Colonic mucosa (tissue), 4 donors: ENCODE measurements at regions not wholly inside any gene's neighbourhood (a gene's known extent, or its start where the extent isn't known, plus 50 kb on each side); places are given as distances from the start of the nearest gene placed in this dataset.

Experiments
- DNase-seq: peaks from one replicate; pipeline ENCODE4 v3.0.0-alpha.2; 2020
- H3K27ac ChIP-seq: fragments of 200-600 bp; one replicate; pipeline ENCODE4 v1.8.0; 2021
- H3K27me3 ChIP-seq: fragments of 200-600 bp; one replicate; pipeline ENCODE4 v1.8.0; 2021
- H3K36me3 ChIP-seq: fragments of 200-600 bp; one replicate; pipeline ENCODE4 v1.8.0; 2021
- H3K4me1 ChIP-seq: fragments of 200-600 bp; one replicate; pipeline ENCODE4 v1.8.0; 2021; ENCODE audit warnings: mild to moderate bottlenecking
- H3K4me3 ChIP-seq: fragments of 200-600 bp; one replicate; pipeline ENCODE4 v1.8.0; 2021
- H3K9ac ChIP-seq, 2 donors: one replicate each; pipeline ENCODE4 v1.7.0; 2013; ENCODE audit warnings: control low read depth in 2 of 2, low read depth in 2 of 2, low read length in 2 of 2
- H3K9me3 ChIP-seq: fragments of 200-600 bp; one replicate; pipeline ENCODE4 v1.8.0; 2021
- intact Hi-C: fragments of 100-400 bp; cut with DNase I; formaldehyde crosslinking; loops from one replicate; pipeline ENCODE4 v1.14.1; 2022
- TF ChIP-seq, protein P1 (sequence below): fragments of 200-600 bp; IDR thresholded peaks from one replicate; pipeline ENCODE4 v1.8.0; 2022; ENCODE audit warnings: antibody characterized with exemption, mild to moderate bottlenecking
- donor health status: healthy.
- donor health status: DM: no; HTN: no; CAD: no.
- donor health status: DM: no; HTN: no; CAD: no.

DNA sequence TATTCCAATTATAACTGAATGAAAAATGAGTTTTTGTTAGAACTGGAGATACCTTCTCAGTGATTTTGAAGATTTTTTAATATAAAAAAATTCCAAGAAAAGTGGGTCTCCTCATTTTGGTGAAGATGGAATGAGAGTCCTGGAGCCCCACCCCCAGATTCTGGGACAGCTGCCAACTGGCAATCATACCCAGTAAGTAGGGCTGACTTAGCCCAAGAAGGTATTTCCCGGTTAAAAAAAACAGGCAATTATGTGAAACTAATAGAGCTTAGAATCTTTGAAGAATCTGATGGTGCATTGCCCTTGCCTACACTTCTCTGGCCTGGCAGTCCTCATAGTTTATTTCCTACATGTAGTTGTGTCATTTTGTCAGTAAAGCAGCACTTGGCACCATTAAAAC, 52.8 kb upstream of the VWDE start:
- Histone ChIP-seq H3K9ac (no peak overlapping the region), H3K27me3 (no peaks in the 10 kb centered on the region), H3K9me3 (no peaks in the 10 kb centered on the region), H3K27ac (no peak overlapping the region), H3K4me1 (no peaks in the 10 kb centered on the region), H3K36me3 (no peaks in the 10 kb centered on the region), H3K4me3 (no peak overlapping the region)
- TF ChIP-seq, protein P1, sequence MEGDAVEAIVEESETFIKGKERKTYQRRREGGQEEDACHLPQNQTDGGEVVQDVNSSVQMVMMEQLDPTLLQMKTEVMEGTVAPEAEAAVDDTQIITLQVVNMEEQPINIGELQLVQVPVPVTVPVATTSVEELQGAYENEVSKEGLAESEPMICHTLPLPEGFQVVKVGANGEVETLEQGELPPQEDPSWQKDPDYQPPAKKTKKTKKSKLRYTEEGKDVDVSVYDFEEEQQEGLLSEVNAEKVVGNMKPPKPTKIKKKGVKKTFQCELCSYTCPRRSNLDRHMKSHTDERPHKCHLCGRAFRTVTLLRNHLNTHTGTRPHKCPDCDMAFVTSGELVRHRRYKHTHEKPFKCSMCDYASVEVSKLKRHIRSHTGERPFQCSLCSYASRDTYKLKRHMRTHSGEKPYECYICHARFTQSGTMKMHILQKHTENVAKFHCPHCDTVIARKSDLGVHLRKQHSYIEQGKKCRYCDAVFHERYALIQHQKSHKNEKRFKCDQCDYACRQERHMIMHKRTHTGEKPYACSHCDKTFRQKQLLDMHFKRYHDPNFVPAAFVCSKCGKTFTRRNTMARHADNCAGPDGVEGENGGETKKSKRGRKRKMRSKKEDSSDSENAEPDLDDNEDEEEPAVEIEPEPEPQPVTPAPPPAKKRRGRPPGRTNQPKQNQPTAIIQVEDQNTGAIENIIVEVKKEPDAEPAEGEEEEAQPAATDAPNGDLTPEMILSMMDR, result no peak
- intact Hi-C loops, result no loop called here
- DNase-seq, result no peak

DNA sequence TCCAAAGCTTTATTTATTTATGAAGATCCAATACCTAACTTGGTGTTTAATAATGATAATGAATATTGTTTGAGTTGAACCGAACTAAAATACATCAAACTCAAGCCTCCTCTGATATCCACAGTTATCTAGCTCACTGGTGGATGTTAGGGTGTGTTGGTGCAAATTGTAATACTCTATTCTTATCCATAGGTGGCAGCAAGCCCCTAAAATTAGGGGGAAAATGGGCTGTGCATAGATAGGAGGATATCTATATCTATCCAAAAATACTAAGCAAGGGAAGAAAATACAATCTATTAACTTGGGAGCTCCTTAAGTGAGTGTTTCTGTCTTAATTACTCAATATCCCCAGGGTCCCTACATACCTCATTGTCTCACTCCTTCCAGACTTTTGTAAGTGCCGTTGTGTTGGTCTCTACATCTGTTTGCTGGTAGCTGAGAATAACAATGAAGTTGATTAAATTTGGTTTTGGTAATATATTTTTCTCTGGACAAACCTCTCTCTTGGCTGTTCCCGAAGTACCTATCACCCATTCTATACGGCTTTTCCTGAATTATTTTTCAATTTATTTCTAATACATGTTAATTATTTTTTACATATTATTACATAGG, 55.0 kb upstream of the VWDE start:
- DNase-seq, result no peak
- Histone ChIP-seq H3K36me3 (no peaks in the 10 kb centered on the region), H3K27me3 (no peaks in the 10 kb centered on the region), H3K4me3 (no peak overlapping the region), H3K9ac (no peak overlapping the region), H3K9me3 (no peaks in the 10 kb centered on the region), H3K27ac (no peak overlapping the region), H3K4me1 (no peaks in the 10 kb centered on the region)
- TF ChIP-seq, protein P1, result peak; percentile 36
- intact Hi-C loops, result no loop called here

DNA sequence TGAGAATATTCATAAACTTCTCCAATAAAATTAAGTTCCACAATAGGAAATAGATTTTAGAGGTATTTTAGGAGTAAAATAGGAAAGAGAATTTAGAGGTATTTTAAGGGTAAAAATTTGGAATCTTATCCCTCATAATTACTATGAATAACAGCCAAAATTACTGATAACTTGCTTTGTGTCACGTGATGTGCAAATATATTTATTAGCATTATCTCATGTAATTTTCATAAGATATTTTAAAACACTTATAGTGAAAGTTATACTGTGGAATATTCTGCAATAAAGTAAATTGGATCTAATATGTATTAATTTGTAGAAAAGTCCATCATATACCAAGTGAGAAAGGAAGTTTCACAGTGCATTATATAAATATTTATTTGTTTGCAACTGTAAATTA, 64.2 kb upstream of the VWDE start:
- H3K36me3 ChIP-seq, result no peaks in the 10 kb centered on the region
- H3K4me1 ChIP-seq, result no peaks in the 10 kb centered on the region
- H3K9me3 ChIP-seq, result no peaks in the 10 kb centered on the region
- TF ChIP-seq, protein P1, result no peak
- H3K27ac ChIP-seq, result no peak overlapping the region
- no peaks in the 10 kb centered on the region for H3K27me3 ChIP-seq
- H3K4me3 ChIP-seq, result no peak overlapping the region
- no peak for DNase-seq
- intact Hi-C loops, result no loop called here
- H3K9ac ChIP-seq, result no peak overlapping the region

- intact Hi-C loops, result no loop called here
- Histone ChIP-seq H3K4me3 (no peak overlapping the region), H3K36me3 (no peaks in the 10 kb centered on the region), H3K4me1 (no peaks in the 10 kb centered on the region), H3K9me3 (no peaks in the 10 kb centered on the region), H3K9ac (no peak overlapping the region), H3K27ac (no peak overlapping the region), H3K27me3 (no peaks in the 10 kb centered on the region)
- DNase-seq, result no peak
- TF ChIP-seq, protein P1, result no peak
These were observed 65.9 kb upstream of the VWDE start for GRCh38 chr7:12469568-12469967.

DNA sequence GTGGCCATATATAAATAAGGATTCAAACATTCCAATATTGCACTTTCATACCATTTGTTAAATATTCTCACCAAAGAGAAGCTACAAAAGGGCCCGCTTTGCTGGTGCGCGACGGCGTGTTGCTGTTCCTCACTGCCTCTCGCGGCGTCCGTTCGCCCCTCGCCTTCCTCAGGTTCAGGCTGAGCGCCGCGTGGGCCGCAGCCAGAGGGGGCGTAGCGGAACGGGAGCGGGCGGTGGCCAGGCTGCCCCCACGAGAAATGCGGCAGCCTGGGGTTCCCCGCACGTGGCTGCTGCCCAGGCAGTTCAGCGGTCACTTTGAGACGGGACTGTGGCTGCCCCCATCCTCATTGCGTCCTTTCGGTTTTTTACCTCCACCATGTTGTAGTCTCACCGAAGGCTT, 67.3 kb upstream of the VWDE start:
- Histone ChIP-seq H3K36me3 (no peaks in the 10 kb centered on the region), H3K27ac (no peak overlapping the region), H3K4me3 (no peak overlapping the region), H3K27me3 (no peaks in the 10 kb centered on the region), H3K9ac (no peak overlapping the region), H3K9me3 (no peaks in the 10 kb centered on the region), H3K4me1 (no peaks in the 10 kb centered on the region)
- DNase-seq, result no peak
- intact Hi-C loops, result no loop called here
- TF ChIP-seq, protein P1, result no peak
